CD4-positive, alpha-beta memory T cell (primary cell): ENCODE measurements at regions not wholly inside any gene's neighbourhood (a gene's known extent, or its start where the extent isn't known, plus 50 kb on each side); places are given as distances from the start of the nearest gene placed in this dataset.
A peak's percentile ranks its signal among the peaks of the same experiment; 100 is the strongest.

Source experiments
- CTCF ChIA-PET: fragments of 350-600 bp; sonication (Branson Sonifier 250); formaldehyde crosslinking; loops from one replicate; lab custom pipeline; 2021; ENCODE audit warnings: inconsistent platforms; ENCODE audit not compliant: partially characterized antibody; lab: Charles Lee
- POLR2A ChIA-PET: fragments of 350-600 bp; sonication (Branson Sonifier 250); formaldehyde crosslinking; loops from one replicate; lab custom pipeline; 2021; ENCODE audit not compliant: partially characterized antibody; lab: Charles Lee
- DNase-seq, 5 donors: peaks; one replicate each; pipeline versions ENCODE4 v3.0.0 to v3.0.0-alpha.2; 2020 to 2022; ENCODE audit warnings: mixed read lengths in 1 of 5
- H3K27ac ChIP-seq: one replicate; pipeline ENCODE4 v1.7.0; 2013; ENCODE audit warnings: low read depth, low read length
- H3K27me3 ChIP-seq: 2 replicates; pipeline ENCODE4 v1.7.0; 2013; ENCODE audit warnings: mild to moderate bottlenecking, low read length, moderate library complexity; ENCODE audit not compliant: insufficient read depth
- H3K36me3 ChIP-seq: 2 replicates; pipeline ENCODE4 v1.7.0; 2013; ENCODE audit warnings: mild to moderate bottlenecking, low read length, moderate library complexity; ENCODE audit not compliant: insufficient read depth
- H3K4me1 ChIP-seq: 2 replicates; pipeline ENCODE4 v1.7.0; 2013; ENCODE audit warnings: mild to moderate bottlenecking, low read length, moderate library complexity; ENCODE audit not compliant: insufficient read depth
- H3K4me3 ChIP-seq, 2 donors: one replicate each; pipeline ENCODE4 v1.7.0; 2013; ENCODE audit warnings: low read length in 2 of 2, mild to moderate bottlenecking in 1 of 2
- H3K9me3 ChIP-seq, 2 donors: one replicate each; pipeline ENCODE4 v1.7.0; 2013; ENCODE audit warnings: low read length in 2 of 2, control low read depth in 1 of 2; ENCODE audit not compliant: control insufficient read depth in 1 of 2
- H3K27ac Mint-ChIP-seq, 7 donors: one replicate each; pipeline ENCODE4 v1.8.0; 2020 to 2021; ENCODE audit warnings: mixed read lengths in 7 of 7, mild to moderate bottlenecking in 6 of 7, inconsistent platforms in 3 of 7, moderate library complexity in 3 of 7
- H3K27me3 Mint-ChIP-seq, 2 donors: one replicate each; pipeline ENCODE4 v1.8.0; 2020 to 2021; ENCODE audit warnings: mixed read lengths in 2 of 2
- H3K36me3 Mint-ChIP-seq, 2 donors: one replicate each; pipeline ENCODE4 v1.8.0; 2020 to 2021; ENCODE audit warnings: mixed read lengths in 2 of 2, inconsistent platforms in 1 of 2, mild to moderate bottlenecking in 1 of 2
- H3K4me1 Mint-ChIP-seq, 4 donors: one replicate each; pipeline ENCODE4 v1.8.0; 2020 to 2021; ENCODE audit warnings: mixed read lengths in 4 of 4, mild to moderate bottlenecking in 1 of 4
- H3K4me3 Mint-ChIP-seq, 8 donors: one replicate each; pipeline ENCODE4 v1.8.0; 2020 to 2021; ENCODE audit warnings: mixed read lengths in 8 of 8, mild to moderate bottlenecking in 7 of 8, moderate library complexity in 6 of 8, inconsistent platforms in 3 of 8
- H3K9me3 Mint-ChIP-seq, 8 donors: one replicate each; pipeline ENCODE4 v1.8.0; 2020 to 2021; ENCODE audit warnings: mixed read lengths in 8 of 8, mild to moderate bottlenecking in 5 of 8, inconsistent platforms in 3 of 8, moderate library complexity in 1 of 8
- intact Hi-C: fragments of 100-400 bp; cut with micrococcal nuclease; formaldehyde crosslinking; loops from one replicate; pipeline ENCODE4 v1.15.1; 2023

GRCh38 chr22:23387827-23388516 lies 192.1 kb downstream of the IGLL1 start:
- ChIA-PET POLR2A (no interaction called here), CTCF (interaction anchor here (0.9 to 1.0 kb wide), 2 partner anchors 24 to 428 kb away, joined by 3 read pairs; no protein-coding TSS in a partner anchor)
- Histone ChIP-seq H3K27me3 (no peaks in the 10 kb centered on the region), H3K27ac (no peak overlapping the region), H3K4me3 (no peak overlapping the region), H3K4me1 (peaks cover 4% of the 10 kb centered on the region), H3K9me3 (no peaks in the 10 kb centered on the region), H3K36me3 (no peaks in the 10 kb centered on the region)
- Mint-ChIP-seq H3K27me3 (peaks cover 0 to 4% of the 10 kb centered on the region in 2 donors), H3K9me3 (no peaks in the 10 kb centered on the region), H3K4me1 (no peaks in the 10 kb centered on the region), H3K36me3 (no peaks in the 10 kb centered on the region), H3K4me3 (no peak overlapping the region), H3K27ac (no peak overlapping the region)
- intact Hi-C loops, result loop anchor here (5.0 to 10.0 kb wide), 2 partner anchors 103 to 149 kb away; no protein-coding TSS in a partner anchor
- no peak for DNase-seq

- POLR2A ChIA-PET, result no interaction called here
- Mint-ChIP-seq H3K4me3 (no peak overlapping the region), H3K36me3 (no peaks in the 10 kb centered on the region), H3K27me3 (peaks cover 0 to 4% of the 10 kb centered on the region in 2 donors), H3K4me1 (no peaks in the 10 kb centered on the region), H3K27ac (no peak overlapping the region), H3K9me3 (no peaks in the 10 kb centered on the region)
- H3K27ac ChIP-seq, result no peak overlapping the region
- no peaks in the 10 kb centered on the region for H3K36me3 ChIP-seq
- H3K9me3 ChIP-seq, result no peaks in the 10 kb centered on the region
- H3K4me3 ChIP-seq, result no peak overlapping the region
- H3K4me1 ChIP-seq, result peaks cover 4% of the 10 kb centered on the region
- CTCF ChIA-PET, result interaction anchor here (0.7 to 1.8 kb wide), 7 partner anchors 25 to 429 kb away, joined by 3 to 22 read pairs (median 16); no protein-coding TSS in a partner anchor
- H3K27me3 ChIP-seq, result no peaks in the 10 kb centered on the region
- intact Hi-C loops, result loop anchor here (1.0 to 10.0 kb wide), 3 partner anchors 102 to 213 kb away; no protein-coding TSS in a partner anchor
- no peak for DNase-seq
These were observed 193.1 kb downstream of the IGLL1 start for GRCh38 chr22:23386822-23387580.

- H3K27ac Mint-ChIP-seq, result no peak overlapping the region
- ChIA-PET CTCF (interaction anchor here (0.7 to 1.8 kb wide), 21 partner anchors 8 to 647 kb away, joined by 3 to 22 read pairs (median 4); no protein-coding TSS in a partner anchor), POLR2A (no interaction called here)
- H3K27me3 ChIP-seq, result no peaks in the 10 kb centered on the region
- peaks cover 0 to 5% of the 10 kb centered on the region in 2 donors for H3K27me3 Mint-ChIP-seq
- no peak overlapping the region for H3K4me3 ChIP-seq
- H3K4me3 Mint-ChIP-seq, result no peak overlapping the region
- intact Hi-C loops, result loop anchor here (1.0 to 10.0 kb wide), 3 partner anchors 101 to 212 kb away; no protein-coding TSS in a partner anchor
- H3K9me3 ChIP-seq, result no peaks in the 10 kb centered on the region
- H3K9me3 Mint-ChIP-seq, result no peaks in the 10 kb centered on the region
- H3K36me3 Mint-ChIP-seq, result no peaks in the 10 kb centered on the region
- peak; percentile 66 to 76 (median 68) for DNase-seq
- no peaks in the 10 kb centered on the region for H3K36me3 ChIP-seq
- no peaks in the 10 kb centered on the region for H3K4me1 Mint-ChIP-seq
- H3K27ac ChIP-seq, result no peak overlapping the region
- peaks cover 4% of the 10 kb centered on the region for H3K4me1 ChIP-seq
These were observed 194.1 kb downstream of the IGLL1 start for GRCh38 chr22:23385678-23386631.

GRCh38 chr22:23384923-23385677 lies 195.0 kb downstream of the IGLL1 start:
- intact Hi-C loops, result loop anchor here (5.0 to 10.0 kb wide), 2 partner anchors 100 to 152 kb away; no protein-coding TSS in a partner anchor
- Histone ChIP-seq H3K27ac (no peak overlapping the region), H3K9me3 (no peaks in the 10 kb centered on the region), H3K4me1 (peaks cover 4% of the 10 kb centered on the region), H3K36me3 (no peaks in the 10 kb centered on the region), H3K27me3 (no peaks in the 10 kb centered on the region), H3K4me3 (no peak overlapping the region)
- Mint-ChIP-seq H3K4me1 (no peaks in the 10 kb centered on the region), H3K27ac (no peak overlapping the region), H3K27me3 (peaks cover 0 to 8% of the 10 kb centered on the region in 2 donors), H3K36me3 (no peaks in the 10 kb centered on the region), H3K9me3 (no peaks in the 10 kb centered on the region), H3K4me3 (no peak overlapping the region)
- ChIA-PET CTCF (interaction anchor here (0.7 to 1.8 kb wide), 19 partner anchors 9 to 427 kb away, joined by 3 to 22 read pairs (median 4); no protein-coding TSS in a partner anchor), POLR2A (no interaction called here)
- no peak for DNase-seq

GRCh38 chr22:23384431-23384830 lies 195.7 kb downstream of the IGLL1 start:
- Mint-ChIP-seq H3K4me3 (no peak overlapping the region), H3K36me3 (no peaks in the 10 kb centered on the region), H3K27me3 (peaks cover 0 to 8% of the 10 kb centered on the region in 2 donors), H3K27ac (no peak overlapping the region), H3K9me3 (no peaks in the 10 kb centered on the region), H3K4me1 (no peaks in the 10 kb centered on the region)
- Histone ChIP-seq H3K27me3 (no peaks in the 10 kb centered on the region), H3K4me3 (no peak overlapping the region), H3K4me1 (peaks cover 4% of the 10 kb centered on the region), H3K36me3 (no peaks in the 10 kb centered on the region), H3K27ac (no peak overlapping the region), H3K9me3 (no peaks in the 10 kb centered on the region)
- POLR2A ChIA-PET, result no interaction called here
- intact Hi-C loops, result loop anchor here (10.0 kb wide), 1 partner anchor 100 kb away; no protein-coding TSS in a partner anchor
- CTCF ChIA-PET, result no interaction called here
- DNase-seq, result no peak
